Keratinocyte (primary cell): ENCODE measurements at regions not wholly inside any gene's neighbourhood (a gene's known extent, or its start where the extent isn't known, plus 50 kb on each side); places are given as distances from the start of the nearest gene placed in this dataset.

ENCODE experiments used
- DNase-seq: peaks from one replicate; pipeline ENCODE4 v3.0.0-alpha.2; 2011; ENCODE audit warnings: low read depth, missing footprints, low spot score
- FAIRE-seq: peaks from 2 replicates; lab custom pipeline; 2011; peaks lifted over from hg19 to GRCh38; lab: Jason Lieb, UNC
- H2AFZ ChIP-seq: 2 replicates; pipeline ENCODE4 v1.6.0; 2012; ENCODE audit warnings: low read length, control low read depth, inconsistent platforms; ENCODE audit not compliant: control insufficient read depth
- H3K27ac ChIP-seq: 2 replicates; pipeline ENCODE4 v1.5.1; 2011; ENCODE audit warnings: low read length; ENCODE audit not compliant: control insufficient read depth, insufficient read depth
- H3K27me3 ChIP-seq: 3 replicates; pipeline ENCODE4 v1.6.0; 2011; ENCODE audit warnings: low read length; ENCODE audit not compliant: control insufficient read depth, insufficient read depth; ENCODE audit errors: extremely low read depth
- H3K36me3 ChIP-seq, 2 experiments: 2 replicates in 1 of 2; 3 replicates in 1 of 2; pipeline ENCODE4 v1.5.1; 2011; ENCODE audit warnings: low read length in 2 of 2, mild to moderate bottlenecking in 1 of 2; ENCODE audit not compliant: control insufficient read depth in 2 of 2, insufficient read depth in 2 of 2; ENCODE audit errors: extremely low read depth in 1 of 2
- H3K4me1 ChIP-seq: 3 replicates; pipeline ENCODE4 v1.5.1; 2011; ENCODE audit warnings: low read length; ENCODE audit not compliant: control insufficient read depth, insufficient read depth; ENCODE audit errors: extremely low read depth
- H3K4me2 ChIP-seq: 3 replicates; pipeline ENCODE4 v1.6.0; 2011; ENCODE audit warnings: low read depth, low read length; ENCODE audit not compliant: control insufficient read depth, insufficient read depth; ENCODE audit errors: extremely low read depth
- H3K4me3 ChIP-seq, 3 experiments: fragments of 200-600 bp in 1 of 3; sonication (generic) in 1 of 3; 2 replicates in 2 of 3; 3 replicates in 1 of 3; pipeline ENCODE4 v1.5.1; 2011 to 2016; ENCODE audit warnings: low read length in 3 of 3, mild to moderate bottlenecking in 3 of 3, control low read depth in 2 of 3, inconsistent platforms in 1 of 3, low read depth in 1 of 3, mixed read lengths in 1 of 3, mixed run types in 1 of 3, moderate library complexity in 1 of 3; ENCODE audit not compliant: control insufficient read depth in 2 of 3, insufficient read depth in 2 of 3; ENCODE audit errors: extremely low read depth in 1 of 3
- H3K79me2 ChIP-seq: 2 replicates; pipeline ENCODE4 v1.6.0; 2012; ENCODE audit warnings: low read length; ENCODE audit not compliant: control insufficient read depth, insufficient read depth
- H3K9ac ChIP-seq: 3 replicates; pipeline ENCODE4 v1.6.0; 2011; ENCODE audit warnings: low read length; ENCODE audit not compliant: control insufficient read depth, insufficient read depth; ENCODE audit errors: extremely low read depth
- H3K9me1 ChIP-seq: 3 replicates; pipeline ENCODE4 v1.6.0; 2011; ENCODE audit warnings: low read length; ENCODE audit not compliant: control insufficient read depth, insufficient read depth; ENCODE audit errors: extremely low read depth
- H3K9me3 ChIP-seq: 2 replicates; pipeline ENCODE4 v1.5.1; 2012; ENCODE audit warnings: low read depth, low read length; ENCODE audit not compliant: control insufficient read depth
- H4K20me1 ChIP-seq: 3 replicates; pipeline ENCODE4 v1.6.0; 2011; ENCODE audit warnings: low read length; ENCODE audit not compliant: control insufficient read depth, insufficient read depth; ENCODE audit errors: extremely low read depth
- CTCF ChIP-seq, 3 experiments: IDR thresholded peaks in 1 of 3; conservative IDR thresholded peaks in 1 of 3; optimal IDR thresholded peaks in 1 of 3; 2 replicates in 2 of 3; 3 replicates in 1 of 3; pipeline versions ENCODE3 to v1.5.1; 2011; ENCODE audit warnings: low read length in 3 of 3, mild to moderate bottlenecking in 3 of 3, moderate library complexity in 2 of 3, control low read depth in 1 of 3, inconsistent platforms in 1 of 3; ENCODE audit not compliant: insufficient read depth in 2 of 3; ENCODE audit errors: extremely low read depth in 1 of 3
- EZH2 ChIP-seq: IDR thresholded peaks from one replicate; pipeline ENCODE4 v1.6.1; 2012; ENCODE audit warnings: inconsistent platforms, mild to moderate bottlenecking, low read length, moderate library complexity
- dilution Hi-C: fragments of 300-500 bp; cut with MboI; formaldehyde crosslinking; loops from one replicate; pipeline ENCODE4 v1.7.0; 2020; ENCODE audit warnings: low sequenced_read_pairs; ENCODE audit not compliant: extremely low pct_ligation_motif_present

GRCh38 chr18:41600693-41601391 lies 354.2 kb upstream of the PIK3C3 start:
- Histone ChIP-seq H3K9me1 (no peaks in the 10 kb centered on the region), H3K27ac (no peak overlapping the region), H4K20me1 (no peaks in the 10 kb centered on the region), H3K79me2 (no peaks in the 10 kb centered on the region), H3K4me1 (no peaks in the 10 kb centered on the region), H2AFZ (no peak overlapping the region), H3K4me2 (no peak overlapping the region), H3K9ac (no peak overlapping the region), H3K27me3 (no peaks in the 10 kb centered on the region), H3K36me3 (no peaks in the 10 kb centered on the region), H3K4me3 (no peak overlapping the region), H3K9me3 (no peaks in the 10 kb centered on the region)
- TF ChIP-seq EZH2, result no peak
- no peak for TF ChIP-seq CTCF (optimal IDR thresholded peaks at IDR 0.05 in 1 of 3, IDR thresholded peaks at IDR 0.05 in 1 of 3, conservative IDR thresholded peaks at IDR 0.05 in 1 of 3; ENCODE audit: extremely low read depth in 1 of 3, insufficient read depth in 2 of 3, low read length in 3 of 3)
- DNase-seq, result no peak
- FAIRE-seq, result no peak
- dilution Hi-C loops, result no loop called here

DNA sequence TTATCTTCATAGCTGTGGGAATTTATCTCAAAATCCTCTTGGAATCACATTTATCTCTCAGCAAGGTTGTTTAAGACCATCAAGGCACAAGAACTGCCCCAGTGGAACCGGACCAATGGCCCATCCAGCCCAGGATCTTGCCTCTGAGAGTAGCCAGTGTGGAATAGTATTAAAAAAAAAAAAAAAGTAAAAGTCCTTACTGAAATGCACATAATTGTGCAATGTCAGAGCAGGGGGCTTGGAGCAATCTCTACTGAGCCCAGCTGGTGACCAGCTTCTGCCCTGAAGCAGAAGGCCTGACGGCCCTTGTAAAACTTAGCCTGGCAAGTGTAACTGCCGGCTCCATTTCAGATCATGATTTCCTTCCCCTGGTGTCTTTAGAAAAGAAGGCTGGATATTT lies 355.6 kb upstream of the PIK3C3 start:
- dilution Hi-C loops, result no loop called here

More for the DNA sequence above, 355.6 kb upstream of the PIK3C3 start:
- Histone ChIP-seq H3K9ac (no peak overlapping the region), H3K27me3 (no peaks in the 10 kb centered on the region), H3K4me2 (no peak overlapping the region), H3K9me1 (no peaks in the 10 kb centered on the region), H3K36me3 (no peaks in the 10 kb centered on the region), H3K4me1 (no peaks in the 10 kb centered on the region), H3K79me2 (no peaks in the 10 kb centered on the region), H4K20me1 (no peaks in the 10 kb centered on the region), H3K4me3 (no peak overlapping the region), H3K27ac (no peak overlapping the region), H2AFZ (no peak overlapping the region), H3K9me3 (no peaks in the 10 kb centered on the region)
- DNase-seq, result no peak
- TF ChIP-seq CTCF (optimal IDR thresholded peaks at IDR 0.05 in 1 of 3, IDR thresholded peaks at IDR 0.05 in 1 of 3, conservative IDR thresholded peaks at IDR 0.05 in 1 of 3; ENCODE audit: extremely low read depth in 1 of 3, insufficient read depth in 2 of 3, low read length in 3 of 3) (no peak), EZH2 (no peak)
- no peak for FAIRE-seq
